Smooth muscle cell (in vitro differentiated cells): ENCODE measurements at regions not wholly inside any gene's neighbourhood (a gene's known extent, or its start where the extent isn't known, plus 50 kb on each side); places are given as distances from the start of the nearest gene placed in this dataset.

Experiments used
- DNase-seq: peaks from one replicate; lab custom pipeline; 2025; ENCODE audit not compliant: unreplicated experiment; lab: John Stamatoyannopoulos, UW
- H2AFZ ChIP-seq: fragments of 200-600 bp; sonication (generic); 2 replicates; pipeline ENCODE4 v1.6.0; 2016; ENCODE audit warnings: antibody characterized with exemption, low read depth, mild to moderate bottlenecking
- H3F3A ChIP-seq: fragments of 200-600 bp; sonication (generic); 2 replicates; pipeline ENCODE4 v1.6.0; 2017; ENCODE audit warnings: antibody characterized with exemption, low read depth
- H3K27ac ChIP-seq: fragments of 200-600 bp; sonication (generic); 2 replicates; pipeline ENCODE4 v1.5.1; 2016; ENCODE audit warnings: low read depth, mild to moderate bottlenecking
- H3K27me3 ChIP-seq: fragments of 200-600 bp; sonication (generic); 2 replicates; pipeline ENCODE4 v1.6.1; 2016; ENCODE audit warnings: low read depth, mild to moderate bottlenecking
- H3K36me3 ChIP-seq: fragments of 200-600 bp; sonication (generic); 2 replicates; pipeline ENCODE4 v1.5.1; 2016; ENCODE audit warnings: low read depth
- H3K4me1 ChIP-seq: fragments of 200-600 bp; sonication (generic); 2 replicates; pipeline ENCODE4 v1.5.1; 2016; ENCODE audit warnings: low read depth
- H3K4me2 ChIP-seq: fragments of 200-600 bp; sonication (generic); 2 replicates; pipeline ENCODE4 v1.6.0; 2016; ENCODE audit warnings: mild to moderate bottlenecking
- H3K4me3 ChIP-seq: fragments of 200-600 bp; sonication (generic); 2 replicates; pipeline ENCODE4 v1.5.1; 2016; ENCODE audit warnings: mild to moderate bottlenecking
- H3K79me2 ChIP-seq: fragments of 200-600 bp; sonication (generic); 2 replicates; pipeline ENCODE4 v1.6.0; 2016; ENCODE audit warnings: low read depth, mild to moderate bottlenecking
- H3K9ac ChIP-seq: fragments of 200-600 bp; sonication (generic); 2 replicates; pipeline ENCODE4 v1.6.0; 2016; ENCODE audit warnings: low read depth
- H3K9me3 ChIP-seq: fragments of 200-600 bp; sonication (generic); replicated peaks from 2 replicates; pipeline ENCODE4 v1.5.1; 2016; ENCODE audit warnings: low read depth
- H4K20me1 ChIP-seq: fragments of 200-600 bp; sonication (generic); 2 replicates; pipeline ENCODE4 v1.6.0; 2016; ENCODE audit warnings: low read depth
- WGBS: methylation state at CpG from one replicate; pipeline ENCODE4 v1.1.7; 2016; ENCODE audit warnings: low lambda C conversion rate; 5-methylcytosine and 5-hydroxymethylcytosine counted together
- TF ChIP-seq, protein P1 (sequence below): fragments of 200-600 bp; sonication (generic); IDR thresholded peaks from 2 replicates; pipeline ENCODE4 v1.5.1; 2017; ENCODE audit warnings: borderline replicate concordance, mild to moderate bottlenecking, antibody characterized with exemption; ENCODE audit not compliant: insufficient read depth, poor library complexity, severe bottlenecking

DNA sequence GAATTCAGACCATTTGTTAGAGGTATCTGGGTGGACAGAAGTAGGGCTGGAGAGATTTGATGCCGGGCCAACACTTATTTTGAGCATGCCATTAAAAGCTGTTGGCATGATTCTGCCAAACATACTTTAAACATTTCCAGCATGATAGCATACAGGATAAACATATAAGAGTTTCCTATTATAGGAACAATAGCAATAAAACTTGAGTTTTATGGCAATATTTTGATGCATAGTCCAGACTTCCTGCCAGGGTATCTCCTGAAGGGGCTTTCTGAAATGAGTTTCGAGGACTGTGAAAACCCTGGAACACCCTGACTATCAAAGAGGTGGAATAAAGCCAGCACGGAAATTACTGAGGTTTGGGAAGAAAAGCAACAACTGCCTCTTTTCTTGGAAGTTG, 1398.0 kb upstream of the NXPH2 start:
- no peaks in the 10 kb centered on the region for H4K20me1 ChIP-seq
- H3K9me3 ChIP-seq, result no peaks in the 10 kb centered on the region
- whole genome bisulfite sequencing, result 54% methylated on average over 3 of the region's 3 CpGs
- H3K36me3 ChIP-seq, result no peaks in the 10 kb centered on the region
- no peak overlapping the region for H3K9ac ChIP-seq
- H3F3A ChIP-seq, result no peaks in the 10 kb centered on the region
- H3K27ac ChIP-seq, result no peak overlapping the region
- no peak overlapping the region for H3K4me2 ChIP-seq
- no peaks in the 10 kb centered on the region for H3K4me1 ChIP-seq
- no peak overlapping the region for H2AFZ ChIP-seq
- no peak for DNase-seq
- no peaks in the 10 kb centered on the region for H3K27me3 ChIP-seq
- H3K79me2 ChIP-seq, result no peaks in the 10 kb centered on the region
- H3K4me3 ChIP-seq, result no peak overlapping the region
- TF ChIP-seq, protein P1, sequence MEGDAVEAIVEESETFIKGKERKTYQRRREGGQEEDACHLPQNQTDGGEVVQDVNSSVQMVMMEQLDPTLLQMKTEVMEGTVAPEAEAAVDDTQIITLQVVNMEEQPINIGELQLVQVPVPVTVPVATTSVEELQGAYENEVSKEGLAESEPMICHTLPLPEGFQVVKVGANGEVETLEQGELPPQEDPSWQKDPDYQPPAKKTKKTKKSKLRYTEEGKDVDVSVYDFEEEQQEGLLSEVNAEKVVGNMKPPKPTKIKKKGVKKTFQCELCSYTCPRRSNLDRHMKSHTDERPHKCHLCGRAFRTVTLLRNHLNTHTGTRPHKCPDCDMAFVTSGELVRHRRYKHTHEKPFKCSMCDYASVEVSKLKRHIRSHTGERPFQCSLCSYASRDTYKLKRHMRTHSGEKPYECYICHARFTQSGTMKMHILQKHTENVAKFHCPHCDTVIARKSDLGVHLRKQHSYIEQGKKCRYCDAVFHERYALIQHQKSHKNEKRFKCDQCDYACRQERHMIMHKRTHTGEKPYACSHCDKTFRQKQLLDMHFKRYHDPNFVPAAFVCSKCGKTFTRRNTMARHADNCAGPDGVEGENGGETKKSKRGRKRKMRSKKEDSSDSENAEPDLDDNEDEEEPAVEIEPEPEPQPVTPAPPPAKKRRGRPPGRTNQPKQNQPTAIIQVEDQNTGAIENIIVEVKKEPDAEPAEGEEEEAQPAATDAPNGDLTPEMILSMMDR, result no peak

DNA sequence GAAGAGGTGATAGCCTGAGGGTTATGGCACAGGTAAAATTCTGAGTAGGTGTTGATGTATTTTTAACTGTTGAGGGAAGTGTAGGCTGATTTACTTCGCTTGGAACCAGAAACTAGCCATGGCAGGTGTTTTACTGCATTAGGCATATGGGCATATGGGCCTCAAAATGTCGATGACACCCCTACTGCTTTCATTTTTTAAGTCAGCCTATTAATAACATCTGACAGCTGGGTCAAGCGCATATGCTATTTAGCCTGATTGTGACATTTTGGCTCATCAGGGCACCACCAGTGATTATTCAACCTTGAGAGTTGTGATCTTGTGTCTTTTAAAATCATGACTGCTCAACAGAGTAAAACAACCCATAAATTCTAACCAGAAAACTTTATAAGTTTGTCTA, 1396.9 kb upstream of the NXPH2 start:
- Histone ChIP-seq H3K4me3 (no peak overlapping the region), H3K9me3 (no peaks in the 10 kb centered on the region), H3K4me1 (no peaks in the 10 kb centered on the region), H3K27ac (no peak overlapping the region), H3K36me3 (no peaks in the 10 kb centered on the region), H3F3A (no peaks in the 10 kb centered on the region), H2AFZ (no peak overlapping the region), H3K79me2 (no peaks in the 10 kb centered on the region), H3K4me2 (no peak overlapping the region), H3K9ac (no peak overlapping the region), H3K27me3 (no peaks in the 10 kb centered on the region), H4K20me1 (no peaks in the 10 kb centered on the region)
- DNase-seq, result no peak
- WGBS, result 89% methylated on average over 3 of the region's 3 CpGs
- TF ChIP-seq, protein P1, result no peak

DNA sequence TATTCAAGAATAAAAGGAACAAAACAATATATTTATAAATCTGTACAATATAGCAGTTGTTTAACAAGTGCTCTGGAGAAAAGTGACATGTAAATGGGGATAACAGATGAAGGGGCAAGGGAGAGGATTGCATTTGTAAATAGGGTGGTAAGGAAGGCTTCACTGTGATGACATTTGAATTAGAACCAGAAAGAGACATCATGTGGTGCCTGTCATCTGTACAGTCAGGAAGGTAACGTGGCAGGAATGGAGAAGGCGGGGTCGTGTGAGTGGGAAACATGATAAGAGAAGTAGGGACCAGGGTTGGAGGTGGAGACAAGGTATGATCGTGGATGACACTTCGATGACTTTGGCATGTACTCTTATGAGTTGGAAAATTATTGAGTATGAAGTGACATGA, 1393.6 kb upstream of the NXPH2 start:
- Histone ChIP-seq H2AFZ (no peak overlapping the region), H3K36me3 (no peaks in the 10 kb centered on the region), H3K27ac (no peak overlapping the region), H3K9me3 (no peaks in the 10 kb centered on the region), H3K4me1 (no peaks in the 10 kb centered on the region), H3K27me3 (no peaks in the 10 kb centered on the region), H3K9ac (no peak overlapping the region), H4K20me1 (no peaks in the 10 kb centered on the region), H3F3A (no peaks in the 10 kb centered on the region), H3K79me2 (no peaks in the 10 kb centered on the region), H3K4me3 (no peak overlapping the region), H3K4me2 (no peak overlapping the region)
- 88% methylated on average over 5 of the region's 5 CpGs for WGBS
- DNase-seq, result no peak
- TF ChIP-seq, protein P1, result no peak

DNA sequence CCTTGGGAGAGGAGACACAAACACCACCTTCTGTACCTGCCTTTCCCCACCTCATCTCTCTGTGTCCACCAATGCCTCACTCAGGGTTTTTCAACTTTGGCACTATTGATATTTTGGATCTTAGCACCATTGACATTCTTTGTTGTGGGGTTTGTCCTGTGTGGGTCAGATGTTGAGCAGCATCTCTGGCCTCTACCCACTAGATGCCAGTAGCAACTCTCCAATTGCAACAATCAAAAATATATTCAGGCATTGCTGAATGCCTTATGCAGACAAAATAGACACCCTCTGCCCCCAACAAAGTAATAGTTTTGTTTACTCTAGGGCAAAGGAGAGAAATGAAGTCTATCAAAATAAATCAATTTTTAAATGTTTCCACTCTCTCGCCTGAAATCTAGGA, 1384.3 kb upstream of the NXPH2 start:
- H3K4me3 ChIP-seq, result no peak overlapping the region
- H4K20me1 ChIP-seq, result no peaks in the 10 kb centered on the region
- WGBS, result 95% methylated on average over 1 of the region's 1 CpG
- no peaks in the 10 kb centered on the region for H3K9me3 ChIP-seq
- no peak for DNase-seq
- H3K36me3 ChIP-seq, result no peaks in the 10 kb centered on the region
- H3K27me3 ChIP-seq, result no peaks in the 10 kb centered on the region
- no peak overlapping the region for H2AFZ ChIP-seq
- H3K4me1 ChIP-seq, result no peaks in the 10 kb centered on the region
- no peaks in the 10 kb centered on the region for H3F3A ChIP-seq
- no peak overlapping the region for H3K4me2 ChIP-seq
- H3K79me2 ChIP-seq, result no peaks in the 10 kb centered on the region
- H3K27ac ChIP-seq, result no peak overlapping the region
- H3K9ac ChIP-seq, result no peak overlapping the region
- TF ChIP-seq, protein P1, result no peak
